ENCODE measurements at regions not wholly inside any gene's neighbourhood (a gene's known extent, or its start where the extent isn't known, plus 50 kb on each side); places are given as distances from the start of the nearest gene placed in this dataset.
"Not testable (repeated sequence)": the region's sequence is repeated elsewhere in the genome, so short reads cannot be mapped to it uniquely, and the experiment has no call there.

DNA sequence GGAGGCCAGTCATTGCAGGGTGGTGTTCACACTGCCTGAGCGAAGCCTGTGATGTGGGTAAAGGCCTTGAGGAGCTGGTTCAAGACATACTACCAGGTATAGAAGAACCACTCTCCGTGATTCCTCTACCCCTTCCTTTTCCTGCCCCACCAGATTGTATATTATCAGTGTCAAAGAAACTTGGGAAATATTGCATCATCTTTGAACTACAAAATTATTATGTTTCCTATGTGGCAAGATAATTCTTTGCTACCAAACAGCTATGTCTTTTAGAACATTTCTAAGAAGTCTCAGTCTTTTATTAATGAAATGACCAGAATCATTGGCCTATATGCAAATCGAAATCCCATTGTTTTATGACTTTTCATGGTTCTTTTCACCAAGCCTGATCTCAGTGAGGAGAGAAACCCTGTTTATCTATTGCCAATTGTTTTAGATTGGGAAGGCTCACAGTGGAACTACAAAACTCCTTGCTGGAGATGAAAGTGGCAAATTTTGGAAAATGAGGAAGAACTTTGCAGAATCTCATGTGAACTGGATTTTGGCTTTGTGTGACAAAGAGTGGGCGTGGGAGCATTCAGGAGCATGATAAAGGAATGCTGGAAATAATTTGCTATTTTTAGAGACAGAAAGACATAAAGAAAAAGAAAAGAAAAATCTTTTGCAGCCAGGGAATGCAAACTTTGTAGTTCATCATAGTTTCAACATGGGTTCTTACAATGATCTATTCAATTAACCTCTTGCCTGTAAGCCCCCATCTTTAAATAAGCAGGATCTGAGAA, 286.9 kb downstream of the INSIG2 start:
- DNase-seq, result no peak

DNA sequence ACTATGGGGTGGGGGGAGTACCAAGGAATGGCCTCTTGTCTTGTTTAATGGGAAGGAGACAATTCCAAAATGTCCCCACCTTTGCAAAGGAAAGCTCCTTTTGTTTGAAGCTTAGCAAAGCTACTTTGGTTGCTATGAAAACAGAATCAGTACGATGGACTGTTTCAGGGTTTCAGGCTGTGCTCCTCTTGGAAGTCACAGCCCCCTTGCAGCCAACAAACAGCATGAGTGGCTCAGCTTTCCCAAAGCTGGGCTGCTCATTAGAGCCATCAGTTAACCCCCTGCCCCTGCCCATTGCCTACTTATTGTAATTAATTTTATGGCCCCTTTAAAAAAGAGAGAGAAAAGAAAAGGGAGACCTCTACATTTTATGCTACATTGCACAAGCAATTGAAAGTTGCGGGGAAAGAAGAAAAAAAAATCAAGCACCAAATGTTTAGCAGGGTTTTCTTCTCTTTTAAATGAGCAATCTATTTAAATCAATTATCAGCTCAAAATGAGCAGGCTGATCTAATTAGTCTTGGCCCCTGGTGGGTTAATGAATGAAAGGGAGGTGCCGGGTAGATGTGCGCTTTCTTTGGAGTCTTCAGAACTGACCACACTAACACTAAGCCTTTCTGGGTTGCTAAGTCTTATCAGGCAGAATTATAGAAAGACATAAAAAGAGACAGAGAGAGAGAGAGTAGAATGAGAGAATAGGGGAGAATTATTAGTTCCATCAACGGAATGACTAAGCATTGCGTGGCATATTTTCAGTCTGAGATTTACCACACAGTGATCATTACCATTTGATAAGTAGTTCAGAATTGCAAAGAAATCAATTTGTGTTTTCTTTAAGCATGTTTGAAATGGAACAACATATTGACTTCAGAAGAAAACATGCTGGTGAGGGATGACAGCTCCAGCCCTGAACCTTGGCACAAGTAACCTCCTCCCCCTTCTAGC, 284.9 kb downstream of the INSIG2 start:
- no peak for DNase-seq

DNA sequence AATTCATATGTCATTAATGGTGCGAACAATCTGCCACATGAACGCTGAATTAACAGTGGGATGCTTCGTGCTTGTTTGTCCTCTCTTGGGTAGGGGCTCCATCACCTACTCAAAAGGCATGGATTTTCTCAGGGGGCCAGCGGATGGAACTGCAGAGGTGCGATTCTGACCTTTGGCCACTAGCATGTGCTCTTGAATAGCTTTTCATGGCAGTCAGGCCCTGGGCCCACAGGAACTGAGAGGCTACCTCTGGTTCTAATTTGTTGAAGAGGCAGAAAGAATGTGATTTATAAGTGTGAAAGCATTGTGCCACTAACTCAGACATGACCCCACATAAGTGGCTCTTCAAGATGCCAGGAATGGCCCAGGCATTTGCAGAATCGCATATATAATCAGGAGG, 283.2 kb downstream of the INSIG2 start:
- DNase-seq, result peak; percentile 5

DNA sequence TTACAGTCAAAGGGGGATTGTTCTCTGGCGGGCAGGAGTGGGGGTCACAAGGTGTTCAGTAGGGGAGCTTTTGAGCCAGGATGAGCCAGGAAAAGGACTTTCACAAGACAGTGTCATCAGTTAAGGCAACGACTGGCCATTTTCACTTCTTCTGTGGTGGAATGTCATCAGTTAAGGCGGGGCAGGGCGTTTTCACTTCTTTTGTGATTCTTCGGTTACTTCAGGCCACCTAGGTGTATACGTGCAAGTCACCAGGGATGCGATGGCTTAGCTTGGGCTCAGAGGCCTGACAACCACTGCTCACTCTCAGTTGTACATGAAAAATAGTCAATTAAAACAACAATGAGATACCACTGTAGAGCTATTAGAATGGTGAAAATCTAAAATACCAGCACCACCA, 281.2 kb downstream of the INSIG2 start:
- DNase-seq, result not testable (repeated sequence)

DNA sequence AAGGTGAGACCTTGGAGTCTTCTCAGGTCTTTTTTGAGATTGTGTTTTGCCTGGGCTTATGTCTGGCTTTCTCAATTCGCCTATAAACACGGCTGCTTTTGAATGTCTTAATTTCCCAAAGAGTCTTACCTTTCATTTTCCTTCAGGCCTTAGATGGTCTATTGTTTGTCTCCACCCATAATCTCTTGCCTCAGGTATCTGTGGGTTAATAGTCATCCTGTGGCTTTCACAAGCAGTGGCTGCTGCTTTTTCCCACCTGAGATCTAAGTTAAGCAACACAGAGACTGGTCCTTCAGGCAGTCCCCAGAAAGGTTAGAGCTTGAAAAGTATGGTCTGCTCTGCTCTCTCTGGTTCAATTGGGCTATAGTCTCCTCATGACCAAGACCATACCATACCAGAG, 275.3 kb downstream of the INSIG2 start:
- no peak for DNase-seq

DNA sequence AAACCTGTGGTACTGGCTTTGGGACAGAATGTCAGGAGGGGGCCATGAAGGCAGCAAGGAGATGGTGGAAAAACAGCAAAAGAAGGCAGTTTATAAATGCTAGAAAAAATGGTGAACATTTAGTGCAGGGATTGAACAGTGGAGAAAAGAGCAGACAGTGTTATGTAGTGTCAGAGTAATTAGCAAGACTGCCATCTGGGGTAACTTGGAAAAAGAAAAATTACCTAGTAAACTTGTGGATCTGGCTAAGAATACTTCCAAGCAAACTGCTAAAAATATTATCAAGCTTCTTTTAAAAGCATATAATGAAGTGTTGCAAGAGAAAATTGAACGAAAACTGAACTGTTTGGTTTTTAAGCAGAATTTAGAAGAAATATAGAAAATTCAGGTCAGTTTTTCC, 267.8 kb downstream of the INSIG2 start:
- no peak for DNase-seq

DNA sequence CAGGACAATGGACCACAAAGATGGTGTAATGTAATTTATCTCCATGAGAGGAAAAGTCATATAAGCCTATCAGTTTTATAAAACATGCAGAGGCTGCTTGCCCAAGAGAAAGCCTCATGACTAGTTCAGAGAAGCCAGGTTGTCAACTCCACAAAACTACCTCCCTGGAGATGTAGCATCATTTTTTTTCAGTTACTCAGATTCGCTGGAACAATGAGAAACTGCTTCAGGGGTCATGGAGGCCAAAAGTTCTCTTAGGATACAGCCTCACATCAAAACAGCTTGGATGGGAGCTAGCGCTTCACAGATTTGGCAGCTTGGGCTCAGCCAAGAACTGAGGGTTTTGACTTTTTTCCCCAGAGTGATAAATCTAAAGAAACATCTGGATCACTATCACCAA, 263.5 kb downstream of the INSIG2 start:
- no peak for DNase-seq

DNA sequence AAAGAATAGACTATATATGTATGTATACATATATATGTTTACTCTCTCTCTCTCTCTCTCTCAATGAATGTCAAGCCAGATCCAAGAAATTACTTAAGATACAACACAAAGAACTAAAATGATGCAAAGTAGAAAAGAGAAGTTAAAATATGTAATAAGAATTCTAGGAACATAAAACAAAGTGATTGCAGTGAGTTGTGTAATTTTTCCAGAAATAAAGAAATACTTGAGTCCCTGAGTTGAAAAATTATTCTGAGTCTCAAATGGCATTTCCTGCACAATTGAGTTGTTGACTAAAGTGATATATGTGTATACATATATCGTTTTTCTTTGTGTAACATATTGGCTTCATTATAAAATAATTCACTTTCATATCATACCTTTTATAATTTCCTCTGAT, 262.4 kb downstream of the INSIG2 start:
- DNase-seq, result no peak

DNA sequence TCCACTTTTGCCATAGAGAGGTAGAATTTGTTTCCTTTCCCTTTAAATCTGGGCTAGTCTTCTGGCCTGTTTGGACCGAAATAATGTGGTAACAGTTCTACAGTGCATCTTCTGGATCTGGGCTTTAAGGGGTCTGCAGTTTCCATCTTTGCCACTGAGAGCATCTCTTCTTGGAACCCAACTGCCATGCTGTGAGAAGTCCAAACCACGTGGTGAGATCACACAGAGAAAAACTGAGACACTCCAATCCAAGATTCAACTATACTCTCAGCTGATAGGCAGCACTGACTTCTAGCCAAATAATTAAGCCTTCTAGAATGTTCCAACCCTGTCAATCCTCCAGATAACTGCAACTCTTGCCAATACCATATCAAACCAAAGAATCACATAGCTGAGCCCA, 261.1 kb downstream of the INSIG2 start:
- no peak for DNase-seq

DNA sequence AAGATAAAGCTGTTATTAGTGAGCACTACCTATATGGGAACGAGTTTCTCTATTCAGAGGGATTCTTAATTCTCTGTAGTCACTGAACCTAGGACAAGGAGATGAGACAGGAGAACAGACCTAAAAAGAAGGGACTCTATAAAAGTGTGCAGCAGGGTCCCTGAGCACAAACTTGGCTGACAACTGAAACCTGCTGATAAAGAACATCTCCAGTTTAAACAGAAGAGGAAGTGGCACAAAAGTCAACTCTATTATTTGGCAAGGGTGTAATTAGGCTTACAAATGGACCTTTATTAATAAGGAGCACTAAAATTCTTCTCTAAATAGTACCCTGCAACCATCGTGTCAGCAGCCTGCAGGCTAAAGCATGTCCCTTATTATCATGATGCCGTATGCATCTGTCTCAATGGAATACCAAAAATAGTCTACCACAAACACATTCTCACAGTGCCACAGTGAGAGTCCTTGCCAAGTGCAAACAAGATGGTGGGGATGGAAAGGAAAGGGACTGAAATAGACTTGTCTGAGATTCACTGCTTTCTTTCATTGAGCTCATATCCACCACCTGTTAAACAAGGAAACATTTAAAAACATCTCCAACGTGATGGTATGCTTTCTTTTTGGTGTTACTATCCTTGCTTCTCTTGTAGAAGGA, 260.2 kb downstream of the INSIG2 start:
- DNase-seq, result no peak

DNA sequence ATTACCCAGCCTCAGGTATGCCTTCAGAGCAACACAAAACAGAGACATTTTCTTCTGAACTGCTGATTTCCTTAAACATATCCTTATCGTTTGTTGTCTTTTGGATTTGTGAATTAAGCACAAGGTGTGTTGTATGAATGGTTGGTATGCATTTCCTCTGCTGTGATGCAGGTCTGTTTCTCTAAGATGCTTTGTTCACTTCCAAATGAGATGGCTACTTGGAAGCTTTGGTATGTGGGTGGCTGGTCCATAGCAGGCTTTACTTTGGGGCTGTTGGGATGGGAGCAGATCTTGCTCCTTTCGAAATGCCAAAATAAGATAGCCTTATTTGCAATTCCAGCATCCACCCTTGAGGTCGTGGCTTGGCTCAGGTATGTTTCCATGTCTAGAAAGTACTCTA, 257.2 kb downstream of the INSIG2 start:
- no peak for DNase-seq

DNA sequence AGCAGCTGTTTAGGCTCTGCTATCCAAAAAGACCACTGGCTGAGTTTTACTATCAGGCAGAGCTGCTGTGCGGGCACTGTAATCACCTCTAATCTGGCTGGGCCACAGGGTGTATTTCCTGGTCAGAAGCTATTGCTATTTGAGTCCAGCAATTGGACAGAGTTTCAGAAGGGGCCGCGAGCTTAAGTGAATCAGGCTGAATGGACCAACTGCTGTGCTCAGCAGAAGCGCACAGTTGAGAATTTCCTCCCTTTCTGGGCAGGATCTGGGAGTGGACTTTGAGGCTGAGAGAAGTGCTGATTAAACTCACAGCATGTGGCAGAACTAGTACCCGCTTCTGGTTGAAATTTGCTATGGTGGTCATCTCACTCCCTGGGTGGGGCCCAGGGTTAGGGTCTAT, 251.8 kb downstream of the INSIG2 start:
- DNase-seq, result no peak

DNA sequence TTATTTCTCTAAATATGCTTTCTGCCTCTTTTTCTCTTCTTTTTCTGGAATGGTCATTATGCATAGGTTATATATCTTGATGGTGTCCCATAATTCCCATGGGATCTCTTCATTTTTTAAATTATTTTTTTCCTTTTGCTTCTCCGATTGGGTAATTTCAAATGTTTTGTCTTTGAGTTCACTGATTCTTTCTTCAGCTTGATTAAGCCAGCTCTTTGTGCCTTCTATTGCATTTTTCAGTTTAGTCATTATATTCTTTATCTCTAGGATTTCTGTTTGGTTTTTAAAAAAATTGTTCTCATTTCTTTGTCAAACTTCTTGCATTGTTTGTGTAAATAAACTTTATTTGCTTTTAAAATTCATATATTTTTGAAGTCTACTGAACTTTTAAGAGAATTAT, 251.1 kb downstream of the INSIG2 start:
- DNase-seq, result no peak

DNA sequence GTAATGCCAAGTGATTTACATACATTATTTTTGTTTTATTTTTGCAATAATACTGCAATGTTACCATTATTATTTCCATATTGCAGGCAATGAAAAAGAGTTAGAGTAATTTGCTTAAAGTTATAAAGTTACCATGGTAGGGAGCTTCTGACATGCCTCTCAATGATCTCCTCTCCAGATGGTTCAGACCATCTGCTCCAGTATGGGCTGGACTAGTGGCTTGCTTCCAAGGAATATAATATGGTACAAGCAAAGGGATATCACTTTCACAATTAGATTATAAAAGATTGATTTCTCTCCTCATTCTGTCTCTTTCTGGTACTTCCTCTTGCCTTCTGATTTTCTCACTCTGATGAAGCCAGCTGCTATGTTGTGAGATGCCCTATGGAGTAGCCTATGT, 245.4 kb downstream of the INSIG2 start:
- DNase-seq, result no peak

DNA sequence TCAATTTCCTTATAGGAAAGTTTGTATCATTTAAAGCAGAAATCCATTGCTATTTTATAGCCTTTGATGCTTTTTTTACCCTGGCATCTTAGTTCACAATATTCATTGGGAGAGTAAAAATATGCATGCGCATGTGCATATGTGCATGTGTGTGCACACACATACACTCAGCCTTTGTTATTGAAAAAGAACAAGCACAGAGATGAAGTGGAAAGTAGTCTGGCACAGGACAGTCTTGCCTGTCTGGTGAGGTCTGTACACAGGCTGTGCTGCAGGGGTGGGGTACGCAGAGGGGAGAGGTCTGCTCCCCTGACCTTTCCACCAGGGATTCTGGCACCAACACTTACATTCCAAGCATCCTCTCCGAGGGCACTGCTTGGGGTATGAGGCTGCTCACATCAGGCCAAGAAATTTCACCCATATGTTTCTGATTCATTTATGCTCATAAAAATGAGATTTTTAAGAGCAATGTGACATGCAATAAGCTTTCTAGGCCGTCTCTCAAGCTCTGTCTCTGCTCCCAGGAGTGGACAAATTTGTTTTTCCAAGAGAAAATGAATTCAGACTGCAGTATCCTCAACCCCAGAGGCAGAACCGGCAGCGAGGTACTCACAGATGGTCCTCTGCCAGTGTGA, 237.2 kb downstream of the INSIG2 start:
- no peak for DNase-seq

DNA sequence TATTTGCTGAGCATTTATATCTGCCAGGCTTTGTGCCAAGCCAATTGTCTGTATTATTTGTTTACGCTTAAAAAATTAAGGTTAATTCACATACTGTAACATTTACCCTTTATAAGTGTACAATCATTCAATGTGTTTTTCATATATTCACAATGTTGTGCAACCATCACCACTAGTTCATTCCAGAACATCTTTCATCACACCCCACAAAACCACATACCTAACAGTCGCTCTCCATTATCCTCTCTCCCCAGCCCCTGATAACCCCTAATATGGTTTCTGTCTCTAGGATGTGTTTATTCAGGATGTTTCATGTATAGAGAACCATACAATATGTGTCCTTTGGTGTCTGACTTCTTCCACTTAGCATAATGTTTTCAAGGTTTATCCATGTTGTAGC, 234.1 kb downstream of the INSIG2 start:
- DNase-seq, result no peak

DNA sequence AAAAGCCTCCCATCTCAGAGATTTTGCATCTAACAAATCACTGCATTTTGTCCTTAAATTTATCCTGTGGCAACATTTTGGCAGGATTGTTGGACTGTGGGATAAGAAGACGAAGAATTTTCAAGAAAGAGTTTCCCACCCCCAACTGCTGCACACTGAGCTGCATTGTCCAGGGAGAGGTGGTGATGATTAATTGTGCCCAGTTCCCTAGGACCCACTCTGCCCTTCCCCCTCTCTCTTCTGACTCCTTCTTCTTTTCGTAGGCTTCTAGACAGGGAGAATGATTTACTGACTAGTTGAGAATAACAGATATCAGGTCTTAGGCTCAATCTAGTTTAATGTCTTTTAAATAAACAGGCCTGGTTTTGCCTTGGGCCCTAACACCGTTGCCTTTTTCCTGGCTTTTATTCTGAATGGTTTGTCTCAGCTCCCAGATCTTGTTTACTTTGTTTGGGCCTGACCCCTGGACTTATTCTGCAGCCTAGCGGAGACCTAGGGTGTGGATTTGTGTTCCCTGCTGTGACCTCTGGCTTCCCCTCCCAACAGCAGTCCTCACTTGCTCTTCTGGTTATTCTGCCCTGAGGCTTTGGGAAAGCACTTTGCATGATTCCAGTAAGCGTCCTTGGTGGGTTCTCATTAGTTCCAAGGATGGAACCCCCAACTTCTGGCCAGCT, 233.3 kb downstream of the INSIG2 start:
- no peak for DNase-seq

DNA sequence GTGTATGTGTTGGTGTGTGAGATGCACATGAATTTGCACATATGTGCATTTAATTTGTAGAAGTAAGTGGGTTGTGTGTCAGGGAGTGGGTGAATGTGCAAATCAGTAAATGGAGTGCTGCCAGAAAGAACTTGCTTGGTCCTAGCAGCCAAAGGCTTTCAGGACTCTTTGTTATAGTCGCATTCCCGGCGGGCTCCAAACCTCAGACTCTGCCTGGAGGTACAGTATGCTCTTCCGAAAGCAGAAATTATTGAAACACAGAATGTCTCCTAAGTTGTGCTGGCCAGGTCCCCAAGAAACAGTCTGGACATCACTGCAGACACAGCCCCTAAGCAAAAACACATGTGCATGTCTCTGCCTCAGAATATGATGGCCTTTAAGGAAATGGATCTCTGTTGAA, 232.4 kb downstream of the INSIG2 start:
- DNase-seq, result no peak

DNA sequence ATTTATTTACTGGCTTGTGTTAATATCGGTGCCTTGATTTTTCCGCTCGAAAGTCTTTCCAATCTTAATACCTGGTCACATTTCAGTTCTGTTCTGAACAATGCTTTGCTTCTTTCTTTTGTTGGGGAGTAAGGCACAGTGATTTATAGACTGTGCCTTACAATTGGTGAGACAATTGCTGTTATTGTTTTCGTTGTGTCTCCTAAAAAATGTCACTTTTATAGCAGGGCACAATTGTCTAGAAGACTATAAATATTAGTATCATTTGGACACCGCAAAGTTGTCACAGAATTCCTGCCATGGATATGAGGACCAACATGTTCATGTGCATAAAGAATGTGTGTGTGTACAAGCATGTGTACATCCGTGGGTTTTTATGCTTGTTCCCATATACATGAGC, 231.9 kb downstream of the INSIG2 start:
- no peak for DNase-seq

DNA sequence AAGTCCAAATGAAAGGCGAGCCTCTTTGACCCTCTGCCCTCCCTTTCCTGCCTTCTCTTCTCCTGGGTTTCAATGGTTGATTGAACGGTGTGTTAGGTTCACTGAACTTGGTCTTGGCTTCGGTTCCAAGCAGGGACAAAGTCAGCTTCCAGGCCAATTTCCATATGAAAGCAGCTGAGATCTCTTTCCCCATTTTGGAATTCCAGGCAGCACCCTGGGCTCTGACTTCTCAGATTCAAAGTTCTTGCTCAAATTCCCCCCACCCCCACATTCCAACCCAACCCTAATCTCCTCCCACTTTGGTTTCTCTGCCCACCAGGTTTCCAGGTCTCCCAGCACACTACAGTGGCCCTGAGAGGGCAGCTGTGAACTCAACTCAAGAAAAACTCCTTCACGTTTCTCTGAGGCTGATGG, 231.0 kb downstream of the INSIG2 start:
- no peak for DNase-seq

DNA sequence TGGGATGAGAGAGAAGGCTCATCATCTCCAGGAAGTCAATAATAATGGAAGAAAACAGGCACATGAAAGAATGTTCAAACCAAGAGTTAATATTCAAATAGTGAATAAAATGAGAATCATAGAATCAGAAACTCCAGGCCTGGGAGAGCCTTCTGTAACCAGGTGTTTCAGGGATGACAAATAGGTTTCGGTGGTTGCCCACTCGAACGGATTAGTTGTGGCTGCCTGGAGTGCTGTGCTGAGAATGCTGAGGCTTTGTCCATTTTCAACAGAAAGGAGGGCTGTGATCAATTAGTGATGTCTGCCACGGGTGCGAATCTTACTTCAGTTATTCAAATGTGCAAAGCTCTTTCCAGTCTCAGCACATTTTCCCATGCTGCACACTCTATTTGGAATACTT, 227.3 kb downstream of the INSIG2 start:
- DNase-seq, result no peak

DNA sequence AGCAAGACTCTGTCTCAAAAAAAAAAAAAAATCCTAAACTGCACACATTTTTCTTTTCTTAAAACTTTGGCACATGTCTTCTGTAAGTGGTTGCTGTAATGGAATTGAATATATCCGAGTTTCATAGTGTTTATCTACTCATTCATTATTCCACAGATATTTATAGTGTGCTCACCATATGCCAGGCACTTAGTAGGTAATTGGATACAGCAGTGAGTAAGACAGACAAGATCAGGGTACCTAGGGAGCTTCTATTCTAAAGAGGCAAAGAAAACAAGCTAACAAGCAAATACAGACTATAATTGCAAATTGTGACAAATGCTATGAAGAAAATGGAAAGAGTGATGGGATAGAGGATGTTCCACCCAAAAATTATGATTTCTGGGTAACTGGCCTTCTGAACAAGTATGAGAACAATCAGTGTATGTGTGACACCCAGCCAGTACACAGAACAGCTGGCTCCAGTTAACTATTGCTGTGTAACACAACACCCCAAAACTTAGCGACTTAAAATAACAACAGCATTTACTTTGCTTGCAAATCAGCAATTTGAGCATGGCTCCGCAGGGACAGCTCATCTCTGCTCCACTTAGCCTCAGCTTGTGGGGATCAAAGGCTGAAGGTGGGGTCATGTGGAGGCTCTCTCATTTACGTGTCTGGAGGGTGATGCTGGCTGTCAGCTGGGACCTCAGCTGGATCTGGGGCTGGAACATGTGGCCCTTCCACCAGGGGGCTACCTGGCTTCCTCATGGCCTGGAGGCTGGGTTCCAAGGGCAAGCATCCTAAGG, 224.9 kb downstream of the INSIG2 start:
- no peak for DNase-seq

Measured in activated CD4-positive, alpha-beta T cell treated with anti-CD3 and anti-CD28 coated beads, Interleukin-2, amount 50 U/mL, for 16 hours (primary cell).